Stromal cell of bone marrow (primary cell): ENCODE measurements at regions not wholly inside any gene's neighbourhood (a gene's known extent, or its start where the extent isn't known, plus 50 kb on each side); places are given as distances from the start of the nearest gene placed in this dataset.

Experiments used
- DNase-seq: peaks from one replicate; pipeline ENCODE4 v3.0.0-alpha.2; 2012; ENCODE audit warnings: low read depth

GRCh38 chr3:71917545-71917944 is 132.6 kb upstream of the PROK2 start:
- DNase-seq = no peak

- DNase-seq = peak; percentile 12
Measured at GRCh38 chr3:71916747-71917369, 131.9 kb upstream of the PROK2 start.

- DNase-seq = no peak
Measured at GRCh38 chr3:71912839-71913495, 128.0 kb upstream of the PROK2 start.

GRCh38 chr3:71910108-71910507 is 125.2 kb upstream of the PROK2 start:
- no peak for DNase-seq

- no peak for DNase-seq
Measured at GRCh38 chr3:71907996-71908395, 123.0 kb upstream of the PROK2 start.

- no peak for DNase-seq
Measured at GRCh38 chr3:71906976-71907375, 122.0 kb upstream of the PROK2 start.

GRCh38 chr3:71905426-71905825 is 120.5 kb upstream of the PROK2 start:
- DNase-seq = no peak

GRCh38 chr3:71903936-71904335 is 119.0 kb upstream of the PROK2 start:
- no peak for DNase-seq

GRCh38 chr3:71903112-71903495 is 118.2 kb upstream of the PROK2 start:
- DNase-seq = no peak

GRCh38 chr3:71902258-71903111 is 117.5 kb upstream of the PROK2 start:
- DNase-seq = no peak

- no peak for DNase-seq
Measured at GRCh38 chr3:71901645-71902044, 116.7 kb upstream of the PROK2 start.

GRCh38 chr3:71900057-71900456 is 115.1 kb upstream of the PROK2 start:
- no peak for DNase-seq

GRCh38 chr3:71896751-71897150 is 111.8 kb upstream of the PROK2 start:
- DNase-seq = no peak

GRCh38 chr3:71893702-71894479 is 108.9 kb upstream of the PROK2 start:
- DNase-seq = no peak

- DNase-seq = no peak
Measured at GRCh38 chr3:71893122-71893521, 108.2 kb upstream of the PROK2 start.

- no peak for DNase-seq
Measured at GRCh38 chr3:71891483-71891882, 106.5 kb upstream of the PROK2 start.

GRCh38 chr3:71890356-71890931 is 105.5 kb upstream of the PROK2 start:
- no peak for DNase-seq

GRCh38 chr3:71887256-71887655 is 102.3 kb upstream of the PROK2 start:
- DNase-seq = no peak

GRCh38 chr3:71885006-71885405 is 100.1 kb upstream of the PROK2 start:
- DNase-seq = no peak

- no peak for DNase-seq
Measured at GRCh38 chr3:71881732-71882131, 96.8 kb upstream of the PROK2 start.

- no peak for DNase-seq
Measured at GRCh38 chr3:71881041-71881440, 96.1 kb upstream of the PROK2 start.

- DNase-seq = no peak
Measured at GRCh38 chr3:71879089-71879488, 94.1 kb upstream of the PROK2 start.
